Adrenal gland (tissue), 9 donors: ENCODE measurements at regions not wholly inside any gene's neighbourhood (a gene's known extent, or its start where the extent isn't known, plus 50 kb on each side); places are given as distances from the start of the nearest gene placed in this dataset.

Source experiments
- DNase-seq, 7 donors: peaks; one replicate each; pipeline ENCODE4 v3.0.0-alpha.2; 2019 to 2020
- H3K27ac ChIP-seq, 5 donors: fragments of 200-600 bp; sonication (generic) in 4 of 5; 1 replicate in 3 of 5; 2 replicates in 2 of 5; pipeline versions ENCODE4 v1.5.1 to v1.8.0; 2016 to 2020; ENCODE audit warnings: mild to moderate bottlenecking in 1 of 5
- H3K27me3 ChIP-seq: fragments of 200-600 bp; 2 replicates; pipeline ENCODE4 v1.8.0; 2021
- H3K36me3 ChIP-seq, 2 donors: fragments of 200-600 bp; replicated peaks in 1 of 2; 1 replicate in 1 of 2; 2 replicates in 1 of 2; pipeline versions ENCODE4 v1.5.1 to v1.8.0; 2018 to 2022
- H3K4me1 ChIP-seq, 2 donors: fragments of 200-600 bp; replicated peaks in 1 of 2; 1 replicate in 1 of 2; 2 replicates in 1 of 2; pipeline versions ENCODE4 v1.5.1 to v1.8.0; 2018 to 2021
- H3K4me3 ChIP-seq, 4 donors: fragments of 200-600 bp; sonication (generic) in 3 of 4; one replicate each; pipeline ENCODE4 v1.5.1; 2016 to 2018
- H3K9me3 ChIP-seq, 3 donors: fragments of 200-600 bp; sonication (generic) in 1 of 3; replicated peaks in 1 of 3; 1 replicate in 2 of 3; 2 replicates in 1 of 3; pipeline versions ENCODE4 v1.5.1 to v1.8.0; 2016 to 2021
- CTCF ChIP-seq, 6 experiments: fragments of 450-650 bp in 4 of 6; fragments of 200-600 bp in 2 of 6; sonication (generic) in 1 of 6; IDR thresholded peaks; 1 replicate in 5 of 6; 2 replicates in 1 of 6; pipeline versions ENCODE4 v1.5.1 to v1.8.0; 2016 to 2021; ENCODE audit warnings: antibody characterized with exemption in 6 of 6, mild to moderate bottlenecking in 2 of 6, moderate library complexity in 1 of 6
- POLR2A ChIP-seq, 2 donors: fragments of 450-650 bp; IDR thresholded peaks; one replicate each; pipeline ENCODE4 v1.6.1; 2017; ENCODE audit warnings: antibody characterized with exemption in 2 of 2, mild to moderate bottlenecking in 2 of 2, moderate library complexity in 1 of 2
- WGBS, 4 donors: extraction: QIAGEN DNeasy Blood & Tissue Kit in 2 of 4; methylation state at CpG; one replicate each; pipeline versions ENCODE4 v1.1.5 to v1.1.7; 2013 to 2017; 5-methylcytosine and 5-hydroxymethylcytosine counted together
- intact Hi-C, 2 donors: fragments of 100-400 bp; cut with DNase I; formaldehyde crosslinking; loops; one replicate each; pipeline versions ENCODE4 v1.14.1 to v1.15.0; 2022 to 2023
- donor health status: healthy with polysubstance abuse.
- donor health status: Bipolar disorder and iron deficiency.
- donor health status: DM: yes; HTN: yes; CAD: no.
- donor health status: DM: no; HTN: no; CAD: no.
- donor health status: DM: no; HTN: no; CAD: no.

GRCh38 chr4:107467461-107467860, 252.6 kb downstream of the PAPSS1 start:
- H3K4me3 ChIP-seq = no peak overlapping the region
- intact Hi-C loops = no loop called here
- TF ChIP-seq POLR2A (IDR thresholded peaks at IDR 0.05) (no peak), CTCF (IDR thresholded peaks at IDR 0.05) (no peak)
- H3K4me1 ChIP-seq = no peaks in the 10 kb centered on the region
- no peaks in the 10 kb centered on the region for H3K36me3 ChIP-seq
- 65 to 68% (median 67%) methylated on average over 3 of the region's 3 CpGs for WGBS, 4 donors
- DNase-seq = no peak
- no peaks in the 10 kb centered on the region for H3K27me3 ChIP-seq
- H3K9me3 ChIP-seq = no peaks in the 10 kb centered on the region
- H3K27ac ChIP-seq = no peak overlapping the region

DNA sequence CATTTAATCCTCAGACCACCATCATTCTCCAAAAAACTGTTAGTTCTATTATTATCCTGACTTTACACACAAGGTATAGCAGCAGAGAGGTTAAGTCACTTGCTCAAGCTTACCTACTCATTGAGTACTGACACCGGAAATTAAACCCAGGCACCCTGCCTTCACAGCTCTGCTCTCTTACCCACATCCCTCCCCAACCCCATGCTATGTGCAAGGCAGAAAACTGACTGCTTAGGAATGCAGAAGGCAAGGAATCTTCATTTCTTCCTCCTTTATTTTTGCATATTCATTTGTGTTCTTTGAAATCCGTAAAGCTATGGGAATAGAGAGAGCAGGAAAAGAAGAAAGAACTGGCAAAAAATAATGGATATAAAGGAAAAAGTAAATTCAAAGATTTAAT, 261.8 kb downstream of the PAPSS1 start:
- intact Hi-C loops = no loop called here
- H3K36me3 ChIP-seq = no peaks in the 10 kb centered on the region
- no peak for DNase-seq
- no peaks in the 10 kb centered on the region for H3K4me1 ChIP-seq
- no peak for TF ChIP-seq CTCF (IDR thresholded peaks at IDR 0.05)
- no peak for TF ChIP-seq POLR2A (IDR thresholded peaks at IDR 0.05)
- H3K27me3 ChIP-seq = no peaks in the 10 kb centered on the region
- no peak overlapping the region for H3K27ac ChIP-seq
- H3K4me3 ChIP-seq = no peak overlapping the region
- H3K9me3 ChIP-seq = no peaks in the 10 kb centered on the region
- 75 to 86% (median 79%) methylated on average over 2 of the region's 2 CpGs for WGBS, 4 donors

GRCh38 chr4:107453987-107454386, 266.0 kb downstream of the PAPSS1 start:
- H3K27me3 ChIP-seq = no peaks in the 10 kb centered on the region
- intact Hi-C loops = no loop called here
- no peak for DNase-seq
- H3K4me3 ChIP-seq = no peak overlapping the region
- no peak overlapping the region for H3K27ac ChIP-seq
- WGBS, 4 donors = 61 to 76% (median 65%) methylated on average over 2 of the region's 2 CpGs
- TF ChIP-seq POLR2A (IDR thresholded peaks at IDR 0.05) (no peak), CTCF (IDR thresholded peaks at IDR 0.05) (no peak)
- H3K4me1 ChIP-seq = no peaks in the 10 kb centered on the region
- no peaks in the 10 kb centered on the region for H3K9me3 ChIP-seq
- H3K36me3 ChIP-seq = no peaks in the 10 kb centered on the region

DNA sequence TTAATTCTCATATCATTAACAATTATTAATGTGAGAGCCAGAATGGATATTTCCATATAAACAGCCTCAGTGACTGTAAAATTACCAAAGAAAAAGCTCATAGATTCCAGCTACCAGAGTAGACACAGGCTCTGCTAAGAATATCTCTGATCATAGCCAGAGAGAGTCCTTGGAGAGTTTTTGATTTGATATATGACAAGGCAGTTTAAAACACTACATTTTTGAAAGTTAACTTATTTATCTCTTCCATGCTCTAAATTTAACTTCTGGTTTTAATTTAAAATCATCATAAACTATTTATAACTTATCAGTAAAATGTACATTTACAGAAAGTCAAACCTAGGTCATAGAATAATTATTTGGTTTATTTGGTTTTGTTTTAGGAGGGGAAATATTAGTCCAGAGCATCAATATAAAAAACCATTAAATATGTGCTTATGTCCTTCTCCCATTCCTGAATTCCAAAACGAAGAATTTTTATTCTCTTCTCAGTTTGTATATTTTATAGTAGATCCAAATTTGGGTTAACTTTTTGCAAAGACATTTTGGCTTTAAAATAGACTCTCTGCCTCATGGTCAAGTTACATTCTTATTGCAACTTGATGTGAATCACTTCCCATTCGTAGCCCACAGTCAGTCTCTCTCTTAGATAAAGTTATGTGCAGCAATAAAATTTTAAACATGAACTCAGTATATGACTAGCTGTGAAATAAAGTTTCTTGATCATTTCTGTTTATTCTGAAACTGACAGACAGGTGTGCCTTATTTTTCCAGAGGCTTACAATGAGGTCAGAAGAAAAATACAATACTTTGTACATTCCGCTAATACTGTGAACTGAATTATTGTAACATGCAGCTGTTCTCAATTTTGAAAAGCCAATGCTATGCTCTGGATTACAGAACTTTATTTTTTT, 267.1 kb downstream of the PAPSS1 start:
- TF ChIP-seq CTCF (IDR thresholded peaks at IDR 0.05) = no peak
- no peak overlapping the region for H3K4me3 ChIP-seq
- H3K4me1 ChIP-seq = no peaks in the 10 kb centered on the region
- 45 to 50% (median 45%) methylated on average over 3 of the region's 3 CpGs for WGBS, 4 donors
- no peaks in the 10 kb centered on the region for H3K27me3 ChIP-seq
- no peak overlapping the region for H3K27ac ChIP-seq
- no peak for DNase-seq
- intact Hi-C loops = no loop called here
- H3K36me3 ChIP-seq = no peaks in the 10 kb centered on the region
- no peaks in the 10 kb centered on the region for H3K9me3 ChIP-seq
